OCI-LY1 (cell line): ENCODE measurements at regions not wholly inside any gene's neighbourhood (a gene's known extent, or its start where the extent isn't known, plus 50 kb on each side); places are given as distances from the start of the nearest gene placed in this dataset.

ENCODE experiments used
- CTCF ChIP-seq: fragments of 200-600 bp; sonication (generic), shearing (Covaris generic); IDR thresholded peaks from 2 replicates; pipeline ENCODE4 v1.5.1; 2017; ENCODE audit warnings: mild to moderate bottlenecking, antibody characterized with exemption, low read length, moderate library complexity, mixed read lengths
- EZH2 ChIP-seq: fragments of 200-600 bp; sonication (generic), shearing (Covaris generic); IDR thresholded peaks from 2 replicates; pipeline ENCODE4 v1.8.0; 2017; ENCODE audit warnings: borderline replicate concordance, mixed run types, mild to moderate bottlenecking, antibody characterized with exemption, low read length, moderate library complexity, mixed read lengths

GRCh38 chr5:125776656-125777139 lies 646.5 kb upstream of the GRAMD2B start:
- TF ChIP-seq CTCF, result no peak
- TF ChIP-seq EZH2, result no peak
